ENCODE measurements at regions not wholly inside any gene's neighbourhood (a gene's known extent, or its start where the extent isn't known, plus 50 kb on each side); places are given as distances from the start of the nearest gene placed in this dataset.
"Not testable (repeated sequence)": the region's sequence is repeated elsewhere in the genome, so short reads cannot be mapped to it uniquely, and the experiment has no call there.

DNA sequence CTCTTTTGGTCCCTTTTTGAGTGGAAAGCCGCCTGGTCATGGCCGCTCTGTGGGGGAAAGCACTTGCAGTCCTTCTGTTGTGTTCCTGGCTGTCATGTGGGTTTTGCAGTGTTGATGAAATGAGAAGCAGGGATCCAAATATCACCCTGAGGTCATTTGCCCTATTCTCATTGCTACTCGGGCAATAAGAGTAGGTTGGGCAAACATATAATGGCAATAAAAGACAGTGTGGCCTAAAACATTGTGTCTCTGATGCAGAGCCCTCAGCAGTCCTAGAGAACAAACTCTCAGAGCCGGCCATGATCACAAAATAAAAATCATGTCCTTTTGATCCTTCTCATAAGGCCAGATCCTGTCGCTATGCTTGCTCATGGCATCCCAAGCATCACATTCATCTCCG, 361.1 kb upstream of the KLF4 start:
- no peak for DNase-seq

DNA sequence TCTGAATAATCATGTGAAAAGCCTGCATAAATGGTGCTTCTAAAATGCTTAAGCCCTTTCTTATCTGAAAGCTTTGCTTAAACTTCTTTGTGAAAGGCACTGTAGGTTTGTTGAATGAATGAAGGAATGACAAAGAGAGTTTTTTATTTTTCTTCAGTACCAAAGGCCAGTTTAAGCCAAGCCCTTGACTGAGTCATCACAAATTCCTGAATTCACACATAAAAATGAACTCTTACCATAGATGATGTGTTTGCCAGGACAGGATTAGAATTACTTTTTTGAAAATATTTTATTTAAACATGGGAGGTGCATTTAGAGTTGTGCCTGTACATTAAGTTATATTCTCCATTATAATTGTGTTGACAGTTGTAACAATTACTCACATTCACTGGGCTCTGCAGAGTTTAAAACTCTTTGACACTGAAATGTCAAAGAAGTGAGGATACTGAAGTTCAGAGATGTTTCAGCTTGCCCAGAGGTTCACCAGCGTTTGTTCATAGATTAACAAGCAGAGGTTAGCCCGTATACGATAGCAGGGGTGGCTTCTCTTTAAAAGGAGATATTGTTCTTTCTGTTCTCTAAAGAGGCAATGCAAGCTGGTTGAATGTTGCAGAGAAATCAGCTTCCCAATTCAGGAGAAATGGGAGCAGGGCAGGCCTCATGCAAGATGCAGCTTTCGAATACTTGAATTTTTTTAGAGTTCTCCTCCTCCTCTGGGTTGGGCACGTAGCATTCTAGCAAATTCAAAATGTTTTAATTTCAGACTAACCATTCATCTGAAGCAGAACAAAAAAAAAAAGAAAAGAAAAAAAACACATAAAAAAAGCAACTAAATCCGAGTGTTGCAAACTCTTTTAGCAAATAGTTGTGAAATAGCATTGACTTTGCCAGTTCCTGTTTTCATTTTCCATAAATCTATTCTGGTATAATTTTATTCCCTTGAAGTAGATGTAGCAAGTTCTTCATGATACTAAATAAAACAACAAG, 358.7 kb upstream of the KLF4 start:
- no peak for DNase-seq

DNA sequence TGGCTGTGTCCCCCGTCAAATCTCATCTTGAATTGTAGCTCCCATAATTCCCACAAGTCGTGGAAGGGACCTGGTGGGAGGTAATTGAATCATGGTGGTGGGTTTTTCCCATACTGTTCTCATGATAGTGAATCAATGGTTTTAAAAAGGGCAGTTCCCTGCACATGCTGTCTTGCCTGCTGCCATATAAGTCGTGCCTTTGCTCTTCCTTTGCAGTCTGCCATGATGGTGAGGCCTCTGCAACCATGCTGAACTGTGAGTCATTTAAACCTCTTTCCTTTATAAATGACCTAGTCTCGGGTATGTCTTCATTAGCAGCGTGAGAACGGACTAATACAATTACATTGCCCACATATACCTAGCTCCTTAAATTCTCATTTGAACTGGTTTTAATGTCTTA, 353.0 kb upstream of the KLF4 start:
- DNase-seq = no peak

DNA sequence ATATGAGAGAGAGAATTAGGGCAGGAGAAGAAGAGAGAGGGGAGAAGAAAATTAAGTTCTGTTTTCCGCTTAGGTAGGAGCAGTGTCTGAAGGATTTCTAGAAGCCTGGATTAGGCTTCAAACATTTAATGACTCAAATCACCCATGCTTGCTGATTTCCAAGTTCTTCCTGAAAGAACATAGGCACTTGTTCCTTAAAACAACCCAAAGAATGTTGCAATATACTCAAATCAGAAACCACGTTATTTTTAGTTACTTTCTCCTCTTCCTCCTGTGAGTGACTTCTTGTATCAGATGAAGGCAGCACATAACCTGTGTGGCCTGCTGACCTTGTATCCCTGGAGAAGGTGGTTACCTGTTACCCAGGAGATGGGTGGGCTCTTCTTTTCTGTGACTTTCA, 351.5 kb upstream of the KLF4 start:
- DNase-seq = no peak

DNA sequence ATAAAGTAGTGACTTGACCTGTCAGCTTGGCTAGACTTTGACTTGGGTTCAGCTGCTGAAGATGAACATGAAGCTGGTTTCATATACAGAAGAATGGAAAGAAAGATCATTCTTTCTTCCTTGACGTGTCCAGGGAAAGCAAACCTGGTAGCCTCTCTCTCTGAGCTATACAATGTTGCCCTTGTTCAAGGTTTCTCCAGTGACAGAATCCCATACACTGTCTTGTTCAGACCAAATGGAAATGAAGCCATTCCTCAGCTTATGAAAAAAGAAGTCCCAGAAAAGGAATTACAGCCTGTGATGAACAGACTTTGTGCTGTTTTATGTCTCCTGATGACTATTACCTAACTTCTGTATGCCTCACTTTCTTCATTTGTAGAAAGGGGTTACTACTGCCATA, 349.8 kb upstream of the KLF4 start:
- DNase-seq = no peak

DNA sequence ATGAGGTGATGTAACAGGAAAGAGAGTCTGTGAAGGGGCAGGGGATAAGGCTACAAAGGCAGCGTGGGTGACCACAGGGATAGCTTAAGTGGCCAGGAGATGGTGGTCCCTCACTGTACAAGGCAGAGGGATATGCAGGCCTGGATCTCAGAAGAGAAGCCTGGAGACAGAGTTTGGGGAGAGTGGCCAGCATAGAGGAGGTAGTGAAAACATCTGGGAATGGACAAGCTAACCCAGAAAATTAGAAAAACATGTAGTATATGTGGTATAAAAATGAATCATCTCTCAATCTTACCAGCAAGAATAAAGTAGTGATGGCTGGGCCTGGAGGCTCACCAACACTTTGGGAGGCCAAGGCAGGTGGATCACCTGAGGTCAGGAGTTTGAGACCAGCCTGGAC, 349.2 kb upstream of the KLF4 start:
- no peak for DNase-seq

DNA sequence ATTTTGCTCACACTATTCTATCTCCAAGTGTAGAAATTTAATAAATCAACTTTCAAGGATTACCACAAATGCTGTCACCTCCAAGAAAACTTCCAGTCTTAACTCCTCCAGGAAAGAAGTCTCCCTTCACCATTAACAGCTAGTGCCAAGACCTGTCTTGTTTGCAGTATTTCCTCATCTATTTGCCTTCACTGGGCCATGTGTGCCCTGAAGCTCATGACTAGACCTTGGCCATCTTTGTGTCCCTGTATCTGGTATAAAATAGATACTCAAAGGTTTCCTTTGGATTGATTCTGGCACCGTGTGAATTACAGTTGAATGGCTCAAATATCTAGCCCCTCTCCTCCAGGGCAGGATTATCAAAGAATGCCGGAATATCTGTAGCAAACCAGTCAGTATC, 346.7 kb upstream of the KLF4 start:
- DNase-seq = no peak

DNA sequence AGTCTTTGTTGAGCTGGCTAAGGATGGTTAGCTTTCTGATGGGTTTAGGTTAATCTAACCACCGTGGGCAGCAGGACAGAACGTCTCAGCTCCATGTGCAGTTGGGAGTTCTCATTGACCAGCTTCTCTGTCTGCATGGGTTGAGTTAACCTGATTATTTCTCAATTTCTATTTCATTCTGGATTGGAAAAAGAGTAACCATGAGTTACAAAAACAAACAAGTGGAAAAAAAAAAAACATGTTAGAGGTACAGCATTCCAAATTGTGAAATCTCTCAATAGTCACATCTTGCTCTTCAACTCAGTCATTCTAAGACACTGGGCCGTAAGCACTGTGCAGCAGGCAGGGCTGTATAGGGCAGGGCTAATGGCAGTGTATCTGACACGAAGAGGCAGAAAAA, 343.7 kb upstream of the KLF4 start:
- DNase-seq = no peak

DNA sequence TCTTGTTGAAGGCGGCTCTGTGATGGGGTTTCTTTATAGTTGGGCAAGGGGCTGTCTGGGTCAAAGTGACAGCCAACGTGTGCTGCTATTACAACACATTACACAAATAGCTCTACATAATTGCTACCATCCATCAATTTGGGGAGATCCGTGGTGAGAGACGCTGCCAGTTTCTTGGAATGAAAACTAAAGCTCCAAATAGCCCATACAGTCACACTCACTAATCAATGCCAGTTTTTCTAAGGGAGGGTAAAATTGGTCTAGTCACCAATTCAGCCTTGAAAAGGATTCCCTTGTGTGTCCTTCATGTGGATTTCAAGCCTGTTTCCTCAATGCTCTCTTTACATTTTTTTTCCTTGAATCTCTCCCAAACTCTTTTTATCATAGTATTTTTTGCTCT, 343.3 kb upstream of the KLF4 start:
- DNase-seq = no peak

DNA sequence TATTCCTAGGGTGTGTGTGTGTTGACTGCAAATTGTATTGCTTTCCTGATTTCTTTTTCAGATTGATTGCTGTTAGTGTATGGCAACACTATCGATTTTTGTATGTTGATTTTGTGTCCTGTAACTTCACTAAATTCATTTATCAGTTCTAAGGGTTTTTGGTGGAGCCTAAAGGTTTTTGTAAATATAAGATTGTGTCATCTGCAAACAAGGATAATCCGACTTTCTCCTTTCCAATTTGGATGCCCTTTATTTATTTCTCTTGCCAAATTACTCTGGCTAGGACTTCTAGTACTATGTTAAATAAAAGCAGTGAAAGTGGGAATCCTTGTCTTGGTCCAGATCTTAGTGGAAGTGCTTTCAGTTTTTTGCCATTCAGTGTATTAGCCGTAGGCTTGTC, 340.9 kb upstream of the KLF4 start:
- DNase-seq = no peak

DNA sequence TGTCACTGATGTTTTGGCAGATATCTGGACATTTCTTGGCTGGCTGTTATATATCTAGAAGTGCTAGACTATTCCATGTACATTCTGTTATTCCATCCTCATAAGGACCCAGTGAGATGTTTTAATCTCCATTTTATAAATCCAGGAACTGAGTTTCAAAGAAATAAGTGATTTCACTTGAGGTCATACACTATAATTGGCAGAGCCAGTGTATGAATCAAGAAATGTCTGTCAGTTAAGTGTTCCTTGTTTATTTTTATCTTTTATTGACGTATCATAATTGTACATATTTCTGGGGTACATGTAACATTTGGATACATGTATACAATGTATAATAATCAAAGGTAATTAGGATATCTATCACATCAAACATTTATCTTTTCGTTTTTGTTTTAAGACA, 338.3 kb upstream of the KLF4 start:
- DNase-seq = no peak

DNA sequence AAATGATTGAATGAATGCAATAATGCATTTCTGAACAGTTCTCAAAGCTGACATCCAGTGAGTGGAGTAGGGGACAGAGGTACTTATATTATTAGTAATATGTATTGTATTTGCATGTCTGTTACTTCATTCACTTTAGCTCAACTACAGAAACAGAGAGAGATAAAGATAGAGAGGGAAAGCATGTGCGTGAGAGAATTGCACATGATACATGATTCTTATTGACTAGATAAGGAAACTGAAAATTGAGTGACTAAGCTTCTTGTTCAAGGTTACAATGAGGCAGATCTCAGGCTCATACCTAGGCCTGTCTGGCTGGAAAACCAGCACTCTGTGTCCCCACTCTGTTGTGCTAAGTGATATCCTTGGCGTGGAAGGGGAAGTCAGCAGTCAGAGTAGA, 337.7 kb upstream of the KLF4 start:
- DNase-seq = no peak

DNA sequence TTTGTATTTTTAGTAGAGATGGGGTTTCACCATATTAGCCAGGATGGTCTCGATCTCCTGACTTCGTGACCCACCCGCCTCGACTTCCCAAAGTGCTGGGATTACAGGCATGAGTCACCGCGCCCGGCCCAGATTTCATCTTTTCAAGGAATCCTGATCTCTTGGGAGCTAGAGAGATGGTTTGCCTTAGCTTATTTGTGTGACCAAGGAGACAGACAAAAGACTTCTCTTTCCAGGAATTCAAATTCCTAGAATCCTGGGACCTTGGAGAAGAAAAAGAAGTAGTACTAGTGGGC, 337.1 kb upstream of the KLF4 start:
- not testable (repeated sequence) for DNase-seq

DNA sequence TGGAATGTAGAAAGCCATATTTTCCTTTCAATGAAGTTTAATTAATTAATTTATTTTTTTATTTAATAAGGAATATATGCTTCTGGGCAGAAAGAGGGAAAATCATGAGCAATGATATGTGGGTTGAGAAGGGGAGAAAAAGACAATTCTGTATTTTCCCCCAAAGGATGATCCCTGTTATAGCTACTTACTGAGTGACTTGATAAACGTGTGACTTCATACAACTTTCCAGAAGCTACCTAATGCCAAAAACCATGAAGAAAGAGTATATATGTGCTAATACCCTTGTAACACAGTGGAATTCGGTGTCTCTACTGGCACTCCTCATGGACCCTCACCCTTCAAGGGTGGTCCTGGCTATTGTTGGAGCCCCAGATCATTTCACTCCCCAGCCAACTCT, 335.0 kb upstream of the KLF4 start:
- DNase-seq = no peak

DNA sequence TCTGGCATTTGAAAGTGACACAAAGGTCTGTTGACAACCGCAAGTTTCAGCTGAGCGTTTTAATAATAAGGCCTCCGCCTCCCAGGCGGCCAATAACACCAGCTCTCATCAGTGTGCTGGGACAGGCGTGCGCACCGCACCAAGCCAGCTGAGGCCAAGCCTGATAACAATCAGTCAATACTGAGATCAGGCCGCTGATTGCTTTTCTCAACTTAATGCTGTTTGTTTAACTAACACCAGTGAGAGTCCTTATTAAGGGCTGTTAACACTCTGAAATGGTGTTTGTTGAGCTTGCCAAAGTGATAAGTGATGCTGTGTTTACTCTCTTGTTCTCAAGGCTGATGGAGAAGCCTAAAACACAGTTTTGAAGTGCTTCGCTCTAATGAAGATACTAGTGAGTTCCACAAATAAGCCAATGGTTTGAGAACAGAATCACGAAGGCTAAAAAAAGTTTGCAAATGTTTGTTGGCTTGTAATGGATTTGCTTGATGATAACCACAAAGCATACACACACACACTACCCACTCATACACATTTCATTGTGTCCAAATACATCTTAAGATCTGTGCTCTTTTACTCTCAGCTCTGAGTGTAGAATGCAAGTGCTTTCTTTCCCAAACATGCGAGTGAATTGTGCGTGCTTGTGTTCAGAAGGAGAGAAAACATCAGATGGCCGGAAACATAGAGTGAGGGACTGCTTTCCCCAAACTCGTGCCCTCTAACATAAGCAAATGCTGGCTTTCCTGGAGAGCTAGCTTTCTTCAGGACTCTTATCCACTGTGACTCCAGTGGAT, 330.4 kb upstream of the KLF4 start:
- DNase-seq = no peak

DNA sequence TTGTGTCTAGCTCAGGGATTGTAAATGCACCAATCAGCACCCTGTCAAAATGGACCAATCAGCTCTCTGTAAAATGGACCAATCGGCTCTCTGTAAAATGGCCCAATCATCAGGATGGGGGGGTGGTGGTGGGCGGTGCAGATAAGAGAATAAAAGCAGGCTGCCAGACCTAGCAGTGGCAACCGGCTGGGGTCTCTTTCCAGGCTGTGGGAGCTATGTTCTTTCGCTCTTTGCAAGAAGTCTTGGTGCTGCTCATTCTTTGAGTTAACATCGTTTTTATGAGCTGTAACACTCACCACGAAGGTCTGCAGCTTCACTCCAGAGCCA, 328.9 kb upstream of the KLF4 start:
- not testable (repeated sequence) for DNase-seq

DNA sequence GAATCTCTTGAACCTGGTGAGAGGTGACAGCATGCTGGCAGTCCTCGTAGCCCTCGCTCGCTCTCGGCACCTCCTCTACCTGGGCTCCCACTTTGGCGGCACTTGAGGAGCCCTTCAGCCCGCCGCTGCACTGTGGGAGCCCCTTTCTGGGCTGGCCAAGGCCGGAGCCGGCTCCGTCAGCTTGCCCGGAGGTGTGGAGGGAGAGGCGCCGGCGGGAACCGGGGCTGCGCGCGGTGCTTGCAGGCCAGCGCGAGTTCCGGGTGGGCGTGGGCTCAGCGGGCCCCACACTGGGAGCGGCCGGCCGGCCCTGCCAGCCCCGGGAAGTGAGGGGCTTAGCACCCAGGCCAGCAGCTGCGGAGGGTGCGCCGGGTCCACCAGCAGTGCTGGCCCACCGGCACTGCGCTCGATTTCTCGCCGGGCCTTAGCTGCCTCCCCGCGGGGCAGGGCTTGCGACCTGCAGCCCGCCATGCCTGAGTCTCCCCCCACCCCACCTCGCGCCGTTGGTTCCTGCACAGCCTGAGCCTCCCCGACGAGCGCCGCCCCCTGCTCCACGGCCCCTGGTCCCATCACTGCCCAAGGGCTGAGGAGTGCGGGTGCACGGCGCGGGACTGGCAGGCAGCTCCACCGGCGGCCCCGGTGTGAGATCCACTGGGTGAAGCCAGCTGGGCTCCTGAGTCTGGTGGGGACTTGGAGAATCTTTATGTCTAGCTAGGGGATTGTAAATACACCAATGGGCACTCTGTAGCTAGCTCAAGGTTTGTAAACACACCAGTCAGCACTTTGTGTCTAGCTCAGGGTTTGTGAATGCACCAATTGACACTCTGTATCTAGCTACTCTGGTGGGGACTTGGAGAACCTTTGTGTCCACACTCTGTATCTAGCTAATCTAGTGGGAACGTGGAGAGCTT, 328.3 kb upstream of the KLF4 start:
- not testable (repeated sequence) for DNase-seq

DNA sequence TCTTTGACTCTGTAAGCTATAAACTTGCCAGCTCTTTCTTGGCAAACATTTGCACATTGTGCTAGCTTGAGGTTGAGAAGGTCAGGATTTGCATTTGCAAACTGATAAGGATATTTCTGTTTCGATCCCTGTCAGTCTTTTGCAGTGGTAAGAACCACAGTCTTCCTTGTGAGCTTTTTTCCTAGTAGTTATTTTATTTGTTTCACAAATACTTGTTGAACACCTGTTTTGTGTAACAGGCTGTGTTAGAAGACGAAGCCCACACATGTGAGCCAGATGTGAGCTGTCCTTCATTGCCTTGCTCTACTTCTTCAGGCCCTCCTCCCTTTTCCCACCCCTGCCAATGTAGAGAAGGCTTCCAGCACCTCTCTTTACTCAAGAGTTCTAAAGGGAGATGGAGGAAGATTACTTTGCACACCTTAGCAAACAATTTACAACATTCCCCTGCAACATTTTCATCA, 327.0 kb upstream of the KLF4 start:
- DNase-seq = no peak

DNA sequence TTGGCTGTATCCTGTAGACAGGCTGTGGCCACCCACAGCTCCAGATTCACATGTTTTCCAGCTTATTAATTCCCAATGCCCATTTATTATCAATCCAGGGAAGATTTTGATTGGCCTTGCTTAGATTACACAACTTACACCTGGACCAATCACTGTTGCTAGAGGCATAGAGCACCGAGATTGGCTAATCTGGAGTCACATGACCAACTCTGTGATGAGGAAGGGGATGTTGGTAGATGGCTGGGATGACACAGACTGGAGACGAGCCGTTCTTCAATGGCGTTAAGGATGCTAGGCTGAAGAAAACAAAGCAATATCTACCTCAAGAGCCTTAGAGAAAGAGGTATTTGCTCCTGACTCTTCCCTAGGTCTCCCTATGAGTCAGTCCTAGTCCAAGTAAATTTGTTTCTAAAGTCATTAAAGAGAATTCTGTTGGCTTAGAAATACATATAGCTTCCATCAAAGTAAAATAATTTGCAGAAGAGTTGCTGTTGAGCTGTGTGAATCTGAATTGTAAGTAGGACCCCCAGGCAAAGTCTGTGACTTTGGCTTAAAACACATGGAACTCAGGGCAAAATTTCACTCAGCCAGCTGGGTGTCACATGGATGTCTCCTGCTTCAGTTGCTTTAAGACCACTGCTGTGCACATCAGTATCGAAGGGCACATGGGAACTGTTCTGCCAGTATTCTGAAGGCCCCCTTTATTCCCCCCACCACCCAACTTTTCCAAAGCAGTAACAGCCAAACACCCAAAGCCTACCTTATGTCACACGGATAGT, 326.4 kb upstream of the KLF4 start:
- no peak for DNase-seq

DNA sequence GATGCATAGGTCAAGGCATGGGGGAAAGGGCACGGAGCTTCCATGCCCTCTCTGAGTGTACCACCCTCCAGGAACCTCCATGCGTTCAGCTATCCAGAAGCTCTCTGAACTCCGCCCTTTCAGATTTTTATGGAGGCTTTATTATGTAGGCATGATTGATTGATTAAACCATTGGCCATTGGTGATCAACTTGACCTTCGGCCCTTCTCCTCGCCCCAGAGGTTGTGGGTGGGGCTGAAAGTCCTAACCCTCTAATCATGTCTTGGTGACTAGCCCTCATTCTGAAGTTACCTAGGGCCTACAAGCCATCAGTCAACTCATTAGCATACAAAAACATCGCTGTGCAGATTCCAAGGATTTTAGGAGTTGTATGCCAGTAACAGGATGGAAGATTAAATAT, 323.7 kb upstream of the KLF4 start:
- DNase-seq = no peak

DNA sequence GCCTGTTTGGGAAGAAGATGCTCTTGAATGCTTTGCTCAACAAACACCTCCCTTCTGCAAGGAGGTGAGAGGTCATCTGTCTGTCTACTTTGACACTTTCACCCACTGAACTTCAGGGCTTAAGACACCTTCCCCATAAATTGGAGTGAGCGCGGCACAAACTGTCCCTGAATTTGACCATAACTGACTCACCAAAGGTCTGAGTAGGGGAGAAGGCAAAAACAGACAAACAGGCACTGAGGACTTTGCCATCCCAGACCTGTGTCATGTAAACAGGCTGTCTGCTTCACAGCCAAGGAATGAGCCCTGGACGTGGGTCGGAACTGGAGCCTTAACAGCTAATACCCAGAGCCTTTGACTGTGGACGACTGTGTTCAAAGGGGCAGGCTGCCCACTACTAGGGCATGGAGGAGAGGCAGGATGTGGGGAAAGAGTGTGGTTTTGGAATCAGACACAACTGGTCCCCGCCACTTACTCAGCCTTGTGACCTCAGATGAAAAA, 320.9 kb upstream of the KLF4 start:
- DNase-seq = no peak

DNA sequence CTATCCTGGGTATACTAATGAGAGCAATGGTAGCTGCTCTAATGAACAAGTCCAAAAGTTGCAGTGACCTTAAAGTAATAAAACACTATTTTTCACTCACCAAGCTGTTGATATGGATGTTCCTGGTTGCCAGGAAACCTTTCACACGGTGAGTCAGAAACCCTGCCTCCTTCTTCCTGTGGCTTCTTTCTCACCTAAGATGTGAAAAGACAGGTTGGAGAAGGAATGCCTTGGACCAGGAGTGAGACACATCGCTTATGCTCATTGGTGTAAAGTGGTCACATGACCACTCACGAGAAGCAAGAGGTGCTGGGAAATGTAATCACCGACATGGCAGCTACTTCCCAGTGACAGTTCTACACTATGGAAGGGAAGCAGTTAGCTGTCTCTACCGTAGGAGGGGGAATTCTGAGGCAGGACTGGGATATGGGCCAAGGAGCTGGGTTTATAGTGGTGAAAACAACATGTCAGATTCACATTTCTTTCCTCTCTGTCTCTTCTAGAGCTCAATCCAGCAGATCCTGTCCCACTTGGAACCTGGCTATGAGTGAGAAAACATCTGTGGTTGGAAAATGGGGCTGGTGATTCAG, 320.4 kb upstream of the KLF4 start:
- no peak for DNase-seq
